Gastroesophageal sphincter (tissue), 3 donors: ENCODE measurements at regions not wholly inside any gene's neighbourhood (a gene's known extent, or its start where the extent isn't known, plus 50 kb on each side); places are given as distances from the start of the nearest gene placed in this dataset.

ENCODE experiments used
- EP300 ChIP-seq: sonication (generic); formaldehyde crosslinking; IDR thresholded peaks from one replicate; pipeline ENCODE4 v1.6.1; 2017; ENCODE audit warnings: antibody characterized with exemption, mild to moderate bottlenecking
- POLR2A ChIP-seq, 2 donors: fragments of 450-650 bp; IDR thresholded peaks; one replicate each; pipeline ENCODE4 v1.6.1; 2017; ENCODE audit warnings: antibody characterized with exemption in 2 of 2, mild to moderate bottlenecking in 2 of 2, moderate library complexity in 1 of 2
- TF ChIP-seq, protein P1 (sequence below), 4 experiments: fragments of 200-600 bp in 2 of 4; fragments of 450-650 bp in 2 of 4; sonication (generic) in 1 of 4; IDR thresholded peaks; one replicate each; pipeline ENCODE4 v1.5.1; 2017 to 2019; ENCODE audit warnings: antibody characterized with exemption in 4 of 4, mild to moderate bottlenecking in 2 of 4, moderate library complexity in 2 of 4

DNA sequence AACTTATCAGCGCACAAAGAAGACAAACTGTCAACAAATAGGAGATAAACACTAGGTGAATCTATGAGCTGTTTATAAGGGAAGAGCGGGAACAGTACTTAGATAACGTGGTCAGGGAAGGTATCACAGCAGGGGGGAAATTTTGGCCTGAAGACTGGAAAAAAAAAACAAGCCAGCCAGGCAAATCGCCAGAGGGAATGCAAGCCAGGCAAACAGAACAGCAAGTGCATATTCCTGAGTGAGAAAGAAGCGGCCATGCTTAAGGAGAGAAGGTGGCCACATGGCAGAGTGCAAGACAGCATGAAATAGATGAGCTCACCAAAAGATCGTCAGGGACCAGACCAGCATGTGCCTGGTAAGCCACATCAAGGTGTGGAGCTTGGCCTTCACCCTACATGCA, 466.5 kb upstream of the ARID1B start:
- TF ChIP-seq, protein P1, sequence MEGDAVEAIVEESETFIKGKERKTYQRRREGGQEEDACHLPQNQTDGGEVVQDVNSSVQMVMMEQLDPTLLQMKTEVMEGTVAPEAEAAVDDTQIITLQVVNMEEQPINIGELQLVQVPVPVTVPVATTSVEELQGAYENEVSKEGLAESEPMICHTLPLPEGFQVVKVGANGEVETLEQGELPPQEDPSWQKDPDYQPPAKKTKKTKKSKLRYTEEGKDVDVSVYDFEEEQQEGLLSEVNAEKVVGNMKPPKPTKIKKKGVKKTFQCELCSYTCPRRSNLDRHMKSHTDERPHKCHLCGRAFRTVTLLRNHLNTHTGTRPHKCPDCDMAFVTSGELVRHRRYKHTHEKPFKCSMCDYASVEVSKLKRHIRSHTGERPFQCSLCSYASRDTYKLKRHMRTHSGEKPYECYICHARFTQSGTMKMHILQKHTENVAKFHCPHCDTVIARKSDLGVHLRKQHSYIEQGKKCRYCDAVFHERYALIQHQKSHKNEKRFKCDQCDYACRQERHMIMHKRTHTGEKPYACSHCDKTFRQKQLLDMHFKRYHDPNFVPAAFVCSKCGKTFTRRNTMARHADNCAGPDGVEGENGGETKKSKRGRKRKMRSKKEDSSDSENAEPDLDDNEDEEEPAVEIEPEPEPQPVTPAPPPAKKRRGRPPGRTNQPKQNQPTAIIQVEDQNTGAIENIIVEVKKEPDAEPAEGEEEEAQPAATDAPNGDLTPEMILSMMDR (IDR thresholded peaks at IDR 0.05): no peak
- no peak for TF ChIP-seq EP300
- TF ChIP-seq POLR2A (IDR thresholded peaks at IDR 0.05): no peak
